Fibroblast of peridontal ligament (primary cell): ENCODE measurements at regions not wholly inside any gene's neighbourhood (a gene's known extent, or its start where the extent isn't known, plus 50 kb on each side); places are given as distances from the start of the nearest gene placed in this dataset.
"Not testable (repeated sequence)": the region's sequence is repeated elsewhere in the genome, so short reads cannot be mapped to it uniquely, and the experiment has no call there.

Source experiments
- DNase-seq: peaks from one replicate; pipeline ENCODE4 v3.0.0-alpha.2; 2010; ENCODE audit errors: extremely low read depth

- DNase-seq, result no peak
Measured at GRCh38 chr20:23299673-23300050, 50.9 kb upstream of the NXT1 start.

DNA sequence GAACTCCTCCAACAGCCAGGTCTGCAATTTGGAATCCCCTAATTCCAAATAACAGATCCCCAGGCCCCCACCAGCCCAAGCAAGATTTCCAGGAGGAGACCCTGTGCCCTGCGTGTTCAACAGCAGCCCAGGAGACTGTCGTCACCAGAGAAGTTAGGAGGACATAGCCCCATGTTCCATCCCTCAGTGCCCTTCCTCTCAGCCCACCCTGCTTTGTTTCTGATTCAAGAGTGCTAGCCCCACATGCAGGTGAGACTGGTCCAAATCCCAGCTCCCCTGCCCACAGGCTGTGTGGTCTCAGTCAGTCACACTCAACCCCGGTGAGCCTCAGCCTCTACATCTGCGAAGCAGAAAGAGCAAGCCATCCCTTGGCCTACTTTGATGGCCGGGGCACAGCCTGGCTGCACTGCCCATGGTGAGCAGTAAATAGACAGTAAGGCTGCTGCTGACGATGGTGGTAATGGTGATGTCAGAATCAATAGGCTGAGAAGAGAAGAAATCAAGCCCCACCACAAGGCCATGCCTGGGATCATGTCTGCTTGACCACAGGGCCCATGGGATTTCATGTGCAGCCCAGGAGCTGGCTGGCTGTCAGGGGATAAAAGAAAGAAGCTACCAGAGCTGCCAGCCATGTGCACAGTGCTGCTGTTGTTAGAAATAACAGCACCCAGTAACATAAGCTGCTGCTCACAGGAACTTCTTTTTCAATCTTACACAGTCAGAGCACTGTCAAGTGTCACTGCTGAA is 51.5 kb upstream of the NXT1 start:
- peak; percentile 43 for DNase-seq

DNA sequence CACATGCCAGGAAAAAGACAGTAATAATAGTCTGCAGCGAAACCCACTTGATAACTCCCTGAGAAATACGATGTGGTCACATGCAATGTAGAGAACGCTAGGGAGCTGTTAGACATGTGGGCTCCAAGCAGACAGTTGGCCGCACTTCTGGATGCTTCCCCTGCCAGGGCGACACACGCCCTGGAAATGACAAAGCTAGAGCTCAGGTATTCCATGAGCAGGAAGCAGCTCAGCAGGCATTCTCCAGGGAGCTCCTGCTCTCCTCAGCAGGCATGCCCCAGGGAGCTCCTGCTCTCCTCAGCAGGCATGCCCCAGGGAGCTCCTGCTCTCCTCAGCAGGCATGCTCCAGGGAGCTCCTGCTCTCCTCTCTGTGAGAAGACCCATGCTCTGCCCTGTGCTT is 52.4 kb upstream of the NXT1 start:
- no peak for DNase-seq

GRCh38 chr20:23296841-23297701 is 53.5 kb upstream of the NXT1 start:
- DNase-seq, result no peak

DNA sequence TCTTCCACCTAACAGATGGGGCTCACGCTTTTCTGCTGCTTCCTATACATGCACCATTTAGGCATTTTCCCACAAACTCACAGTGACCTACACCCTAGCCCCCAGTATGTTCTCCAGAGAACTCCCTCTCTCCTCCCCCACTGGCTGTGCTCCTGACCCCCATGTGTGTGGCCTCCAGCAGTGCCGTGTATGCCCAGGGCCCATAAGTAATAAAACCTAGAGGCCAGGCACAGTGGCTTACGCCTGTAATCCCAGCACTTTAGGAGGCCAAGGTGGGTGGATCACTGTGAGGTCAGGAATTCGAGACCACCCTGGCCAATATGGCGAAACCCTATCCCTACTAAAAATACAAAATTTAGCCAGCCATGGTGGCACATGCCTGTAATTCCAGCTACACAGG is 54.7 kb upstream of the NXT1 start:
- DNase-seq, result no peak

DNA sequence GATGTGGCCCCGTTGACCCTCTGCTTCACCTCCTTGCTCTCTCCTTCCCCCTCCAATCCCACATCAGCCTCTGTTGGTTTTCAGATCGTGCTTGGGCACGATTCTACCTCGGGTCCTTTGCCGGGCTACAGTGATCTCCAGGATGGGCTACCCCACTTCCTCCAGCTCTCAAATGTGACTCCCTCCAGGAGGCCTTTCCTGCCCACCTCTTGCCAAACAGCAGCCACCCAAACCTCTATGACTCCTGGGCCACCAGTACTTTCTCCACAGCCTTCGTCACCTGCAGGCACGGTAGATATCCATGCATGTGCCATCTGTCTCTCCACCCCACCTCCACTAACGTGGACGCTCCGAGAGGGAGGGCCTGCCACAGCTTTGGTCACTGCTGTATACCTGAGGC is 55.9 kb upstream of the NXT1 start:
- no peak for DNase-seq

DNA sequence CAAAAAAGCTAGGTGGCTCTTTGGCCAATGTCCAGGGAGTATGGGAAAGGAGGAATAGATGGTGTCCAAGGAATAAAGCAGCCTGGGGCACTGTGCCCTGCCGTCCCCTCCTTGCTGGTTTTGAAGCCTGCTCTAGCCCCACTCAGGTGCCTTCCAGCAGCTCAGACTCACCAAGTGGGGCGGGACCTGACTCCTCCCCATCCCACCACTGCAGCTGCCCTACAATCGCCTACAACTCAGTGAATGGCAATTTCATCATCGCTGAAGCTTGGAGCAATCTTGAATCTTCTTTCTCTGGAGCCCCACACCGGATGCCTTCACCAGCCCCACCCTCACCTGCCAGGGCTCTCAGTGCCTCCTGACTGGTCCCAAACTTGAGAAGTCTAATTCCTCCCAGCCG is 56.4 kb upstream of the NXT1 start:
- DNase-seq, result no peak

GRCh38 chr20:23293689-23294088 is 56.9 kb upstream of the NXT1 start:
- DNase-seq, result no peak

GRCh38 chr20:23292311-23292710 is 58.3 kb upstream of the NXT1 start:
- not testable (repeated sequence) for DNase-seq

GRCh38 chr20:23291575-23292240 is 58.9 kb upstream of the NXT1 start:
- DNase-seq, result no peak

DNA sequence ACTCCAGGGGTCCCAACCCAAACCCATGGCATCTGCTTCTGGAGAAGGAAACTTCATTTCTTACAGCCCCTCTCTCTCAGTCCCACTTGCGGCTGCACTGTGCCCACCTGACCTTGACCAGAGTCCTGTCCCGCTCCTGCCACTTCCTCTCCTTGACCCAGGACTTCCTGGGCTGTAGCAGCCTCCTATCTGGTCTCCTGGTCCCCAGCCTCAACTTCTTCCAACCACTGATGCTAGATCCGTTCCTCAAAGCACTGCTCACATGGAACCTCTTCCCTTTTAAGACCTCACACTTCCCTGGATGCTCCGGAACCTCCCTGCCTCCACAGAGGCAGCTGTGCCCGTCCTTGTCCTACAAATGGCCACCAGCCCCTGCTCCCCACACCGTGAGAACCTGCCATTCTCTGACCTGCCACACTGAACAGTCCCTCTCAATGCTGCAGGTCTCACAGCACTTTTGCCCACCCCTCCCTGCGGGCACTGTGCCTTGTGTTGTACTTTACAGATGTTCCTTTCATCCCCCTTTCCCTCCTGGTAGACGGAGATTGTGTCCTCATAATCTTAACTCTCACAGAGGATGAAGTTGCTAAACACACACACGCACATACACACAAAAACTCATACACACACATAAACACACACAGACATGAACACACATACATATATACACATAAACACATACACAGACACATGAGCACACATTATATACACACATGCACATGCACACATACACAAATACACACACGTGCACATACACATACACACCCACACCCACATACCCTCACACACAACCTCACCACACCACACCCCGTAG is 59.6 kb upstream of the NXT1 start:
- DNase-seq, result no peak

DNA sequence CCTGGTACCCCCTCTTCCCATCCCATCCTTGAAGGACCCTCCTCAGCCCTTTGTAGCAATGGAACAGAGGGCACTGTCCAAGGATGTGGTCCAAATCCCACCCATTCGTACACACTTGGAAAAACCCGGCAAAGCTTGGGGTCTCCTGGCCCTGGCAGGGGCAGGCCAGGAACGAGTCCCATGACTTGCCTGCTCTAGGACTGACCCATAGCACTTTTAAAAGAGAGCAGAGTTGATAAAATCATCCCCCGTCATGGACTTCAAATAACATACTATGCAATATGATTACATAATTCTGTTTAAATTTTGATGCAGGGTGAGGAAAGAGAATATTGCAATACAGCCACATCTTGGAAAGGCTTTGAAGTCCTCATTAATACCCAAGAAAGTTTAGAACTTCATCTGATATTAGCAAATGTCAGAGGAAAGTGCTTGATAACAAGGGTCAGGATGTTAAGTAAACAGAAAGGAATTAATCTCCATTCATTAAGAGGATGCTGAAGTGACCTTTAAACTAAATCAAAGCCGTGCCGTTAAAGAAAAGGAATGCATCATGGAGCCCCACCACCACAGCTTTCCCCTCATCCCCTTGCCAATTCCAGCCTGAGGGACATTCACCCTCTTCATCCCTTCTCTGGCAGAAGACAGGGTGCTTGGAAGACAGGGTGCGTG is 60.7 kb upstream of the NXT1 start:
- DNase-seq, result no peak

DNA sequence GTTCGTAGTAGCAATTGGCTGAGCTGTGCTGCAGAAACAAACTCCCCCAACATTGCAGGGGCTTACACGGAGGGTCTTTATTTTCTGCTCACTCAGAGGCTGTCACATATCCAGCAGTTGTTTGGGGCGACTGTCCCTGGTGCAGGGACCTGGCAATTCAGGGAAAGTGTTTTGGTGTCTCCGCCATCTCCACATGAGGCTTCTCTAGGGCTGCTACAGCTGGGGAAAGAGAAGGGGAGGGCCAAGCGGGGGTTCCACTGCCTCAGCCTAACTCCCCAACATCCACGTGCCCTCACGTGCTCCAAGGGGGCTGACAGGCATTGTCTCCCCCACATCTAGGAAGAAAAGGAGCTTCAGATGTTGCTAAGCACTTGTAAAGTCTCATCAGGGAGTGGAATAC is 61.3 kb upstream of the NXT1 start:
- DNase-seq, result no peak

GRCh38 chr20:23287354-23288190 is 63.0 kb upstream of the NXT1 start:
- no peak for DNase-seq

DNA sequence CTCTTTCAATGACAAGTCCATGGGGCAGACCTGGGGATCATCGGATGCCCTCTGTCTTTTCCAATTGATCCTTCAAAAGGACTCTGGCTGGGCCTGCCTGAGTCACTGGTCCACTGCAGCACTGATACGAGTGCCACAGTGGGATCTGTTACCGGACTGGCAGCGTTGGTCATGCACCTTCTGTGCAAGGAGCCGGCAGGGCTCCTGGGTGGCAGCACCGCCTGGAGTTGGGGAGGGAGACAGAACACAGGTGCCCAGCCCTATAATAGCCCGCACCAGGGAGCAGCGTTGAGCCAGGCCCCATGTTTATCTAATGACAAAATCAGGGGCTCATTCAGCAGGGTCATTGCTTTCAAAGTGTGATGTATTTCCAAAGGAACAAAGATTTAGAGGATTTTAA is 64.2 kb upstream of the NXT1 start:
- DNase-seq, result no peak

- DNase-seq, result no peak
Measured at GRCh38 chr20:23285536-23285935, 65.1 kb upstream of the NXT1 start.

DNA sequence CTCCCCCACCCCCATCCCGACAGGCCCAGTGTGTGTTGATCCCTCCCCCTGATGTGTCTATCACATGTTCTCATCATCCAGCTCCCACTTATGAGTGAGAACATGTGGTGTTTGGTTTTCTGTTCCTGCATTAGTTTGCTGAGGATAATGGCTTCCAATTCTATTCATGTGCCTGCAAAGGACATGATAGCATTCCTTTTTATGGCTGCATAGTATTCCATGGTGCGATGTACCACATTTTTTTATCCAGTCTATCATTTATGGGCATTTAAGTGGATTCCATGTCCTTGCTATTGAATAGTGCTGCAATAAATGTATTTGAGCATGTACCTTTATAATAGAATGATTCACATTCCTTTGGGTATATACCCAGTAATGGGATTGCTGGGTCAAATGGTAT is 66.6 kb upstream of the NXT1 start:
- DNase-seq, result no peak

- DNase-seq, result no peak
Measured at GRCh38 chr20:23283096-23283850, 67.3 kb upstream of the NXT1 start.

GRCh38 chr20:23282546-23282945 is 68.0 kb upstream of the NXT1 start:
- DNase-seq, result no peak

DNA sequence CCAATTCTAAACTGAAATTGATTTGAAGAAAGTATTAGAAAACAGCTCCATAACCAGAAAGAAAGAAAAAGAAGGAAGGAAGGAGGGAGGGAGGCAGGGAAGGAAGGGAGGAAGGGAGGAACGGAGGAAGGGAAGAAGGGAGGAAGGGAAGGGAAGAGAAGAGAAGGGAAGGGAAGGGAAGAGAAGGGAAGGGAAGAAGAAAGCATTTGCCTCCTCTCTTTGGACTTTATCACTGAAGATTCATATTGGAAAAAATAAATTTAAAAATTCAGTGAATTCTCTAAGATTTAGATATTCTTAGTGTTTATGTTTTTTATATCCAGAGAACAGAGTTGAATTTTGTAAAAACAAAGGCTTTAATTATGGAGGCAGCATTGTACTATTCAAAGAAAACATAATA is 68.5 kb upstream of the NXT1 start:
- no peak for DNase-seq
